ENCODE measurements at regions not wholly inside any gene's neighbourhood (a gene's known extent, or its start where the extent isn't known, plus 50 kb on each side); places are given as distances from the start of the nearest gene placed in this dataset.

DNA sequence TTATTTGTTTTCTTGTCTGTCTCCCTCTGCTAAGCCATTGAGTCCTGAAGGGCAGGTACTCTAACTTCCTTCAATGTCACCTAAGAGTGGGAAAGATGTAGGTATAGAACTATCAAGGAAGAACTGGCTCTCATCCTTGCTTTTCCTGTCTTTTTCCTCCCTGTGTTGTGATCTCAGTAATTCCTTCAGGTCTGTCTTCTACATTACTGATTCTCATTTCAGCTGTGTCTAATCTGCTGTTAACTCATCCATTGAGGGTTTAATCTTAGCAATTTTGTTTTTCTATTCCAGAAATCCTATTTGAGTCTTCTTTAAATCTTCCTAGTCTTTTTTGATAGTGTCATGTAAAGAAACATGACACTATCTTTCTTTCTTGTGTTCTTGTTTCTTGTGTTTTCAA lies 124.5 kb upstream of the PLXNC1 start:
- no peak for TF ChIP-seq EZH2phosphoT487 (IDR thresholded peaks at IDR 0.05; ENCODE audit: low read depth, severe bottlenecking, unreplicated experiment)
- TF ChIP-seq, protein P1, sequence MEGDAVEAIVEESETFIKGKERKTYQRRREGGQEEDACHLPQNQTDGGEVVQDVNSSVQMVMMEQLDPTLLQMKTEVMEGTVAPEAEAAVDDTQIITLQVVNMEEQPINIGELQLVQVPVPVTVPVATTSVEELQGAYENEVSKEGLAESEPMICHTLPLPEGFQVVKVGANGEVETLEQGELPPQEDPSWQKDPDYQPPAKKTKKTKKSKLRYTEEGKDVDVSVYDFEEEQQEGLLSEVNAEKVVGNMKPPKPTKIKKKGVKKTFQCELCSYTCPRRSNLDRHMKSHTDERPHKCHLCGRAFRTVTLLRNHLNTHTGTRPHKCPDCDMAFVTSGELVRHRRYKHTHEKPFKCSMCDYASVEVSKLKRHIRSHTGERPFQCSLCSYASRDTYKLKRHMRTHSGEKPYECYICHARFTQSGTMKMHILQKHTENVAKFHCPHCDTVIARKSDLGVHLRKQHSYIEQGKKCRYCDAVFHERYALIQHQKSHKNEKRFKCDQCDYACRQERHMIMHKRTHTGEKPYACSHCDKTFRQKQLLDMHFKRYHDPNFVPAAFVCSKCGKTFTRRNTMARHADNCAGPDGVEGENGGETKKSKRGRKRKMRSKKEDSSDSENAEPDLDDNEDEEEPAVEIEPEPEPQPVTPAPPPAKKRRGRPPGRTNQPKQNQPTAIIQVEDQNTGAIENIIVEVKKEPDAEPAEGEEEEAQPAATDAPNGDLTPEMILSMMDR (IDR thresholded peaks at IDR 0.05; ENCODE audit: poor library complexity): no peak
- TF ChIP-seq EZH2 (IDR thresholded peaks at IDR 0.05; ENCODE audit: borderline replicate concordance): no peak

Measured in hepatocyte (in vitro differentiated cells).